ENCODE measurements at regions not wholly inside any gene's neighbourhood (a gene's known extent, or its start where the extent isn't known, plus 50 kb on each side); places are given as distances from the start of the nearest gene placed in this dataset.

DNA sequence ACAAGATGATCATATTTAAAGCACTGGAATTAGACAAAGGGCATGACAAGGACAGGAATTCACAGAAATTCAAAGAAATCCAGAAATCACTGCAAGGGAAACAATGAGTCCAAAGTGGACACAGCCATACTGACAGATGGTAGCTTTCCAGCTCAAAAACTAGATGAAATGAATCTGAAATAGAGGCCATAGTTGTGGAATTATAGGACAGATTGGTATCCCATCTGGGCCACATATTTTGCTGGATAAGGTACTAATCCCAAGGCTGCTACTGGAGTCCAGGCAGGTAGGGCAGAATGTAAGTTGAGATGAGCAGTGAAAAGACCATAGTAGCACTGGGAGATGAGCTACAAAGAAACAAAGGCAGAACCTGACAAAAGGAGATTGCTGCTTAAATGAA, 258.3 kb upstream of the ANO3 start:
- Histone ChIP-seq H3K4me1 (ENCODE audit: control insufficient read depth in 3 of 3, insufficient read depth in 2 of 3, low read depth in 1 of 3, low read length in 2 of 3) (no peaks in the 10 kb centered on the region), H3K27ac (ENCODE audit: low read depth in 1 of 3, low read length in 2 of 3) (no peak overlapping the region), H3K4me3 (ENCODE audit: low read depth in 1 of 3, low read length in 3 of 3) (no peak overlapping the region), H3K27me3 (ENCODE audit: control insufficient read depth in 3 of 3, insufficient read depth in 3 of 3, low read length in 3 of 3) (no peaks in the 10 kb centered on the region), H3K36me3 (ENCODE audit: control insufficient read depth in 3 of 3, insufficient read depth in 2 of 3, low read depth in 1 of 3, low read length in 3 of 3) (no peaks in the 10 kb centered on the region), H3K9me3 (ENCODE audit: control insufficient read depth in 2 of 2, insufficient read depth in 1 of 2, low read depth in 1 of 2, low read length in 1 of 2) (no peaks in the 10 kb centered on the region)
- DNase-seq (no peak), FAIRE-seq (no peak)

DNA sequence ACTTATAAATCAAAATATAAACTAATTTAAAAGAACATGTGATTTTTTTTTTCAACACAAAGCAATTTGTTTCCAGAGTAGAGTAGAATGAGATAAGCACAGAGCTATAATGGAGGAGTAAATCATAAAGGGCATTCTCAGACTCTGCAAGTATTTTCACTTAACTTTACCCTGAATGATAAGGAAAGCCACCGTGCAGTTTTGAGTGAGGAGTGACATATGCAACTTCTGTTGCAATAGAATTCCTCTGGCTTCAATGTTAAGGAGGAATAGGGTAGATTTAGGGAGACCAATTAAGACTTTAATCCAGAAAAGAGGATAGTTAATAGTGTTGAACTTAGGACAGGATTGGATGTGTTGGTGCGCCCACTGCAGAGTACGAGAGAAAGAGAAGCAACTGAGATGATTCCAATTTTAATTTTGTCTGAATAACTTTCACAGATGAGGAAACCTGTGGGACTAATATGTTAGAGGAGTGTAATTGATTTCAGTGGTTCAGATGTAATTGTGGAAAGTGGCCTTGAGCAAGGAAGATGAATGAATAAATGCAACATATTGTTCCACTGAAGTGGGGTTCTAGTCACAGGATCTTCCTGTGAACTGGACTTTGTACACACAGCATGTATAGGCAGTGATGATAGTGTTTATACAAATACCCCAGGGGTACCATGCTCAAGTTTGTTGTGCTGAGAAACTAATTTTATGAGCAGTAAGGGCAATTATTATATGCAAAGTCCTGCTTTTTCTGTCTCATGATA, 255.5 kb upstream of the ANO3 start:
- H3K4me1 ChIP-seq (ENCODE audit: control insufficient read depth in 3 of 3, insufficient read depth in 2 of 3, low read depth in 1 of 3, low read length in 2 of 3): no peaks in the 10 kb centered on the region
- no peak overlapping the region for H3K4me3 ChIP-seq (ENCODE audit: low read depth in 1 of 3, low read length in 3 of 3)
- DNase-seq: peak in 1 of 2 donors; percentile 4
- H3K27ac ChIP-seq (ENCODE audit: low read depth in 1 of 3, low read length in 2 of 3): no peak overlapping the region
- H3K27me3 ChIP-seq (ENCODE audit: control insufficient read depth in 3 of 3, insufficient read depth in 3 of 3, low read length in 3 of 3): no peaks in the 10 kb centered on the region
- H3K36me3 ChIP-seq (ENCODE audit: control insufficient read depth in 3 of 3, insufficient read depth in 2 of 3, low read depth in 1 of 3, low read length in 3 of 3): no peaks in the 10 kb centered on the region
- no peak for FAIRE-seq
- 64 to 83% (median 70%) methylated on average over 3 of the region's 3 CpGs for WGBS, 3 donors
- no peaks in the 10 kb centered on the region for H3K9me3 ChIP-seq (ENCODE audit: control insufficient read depth in 2 of 2, insufficient read depth in 1 of 2, low read depth in 1 of 2, low read length in 1 of 2)

DNA sequence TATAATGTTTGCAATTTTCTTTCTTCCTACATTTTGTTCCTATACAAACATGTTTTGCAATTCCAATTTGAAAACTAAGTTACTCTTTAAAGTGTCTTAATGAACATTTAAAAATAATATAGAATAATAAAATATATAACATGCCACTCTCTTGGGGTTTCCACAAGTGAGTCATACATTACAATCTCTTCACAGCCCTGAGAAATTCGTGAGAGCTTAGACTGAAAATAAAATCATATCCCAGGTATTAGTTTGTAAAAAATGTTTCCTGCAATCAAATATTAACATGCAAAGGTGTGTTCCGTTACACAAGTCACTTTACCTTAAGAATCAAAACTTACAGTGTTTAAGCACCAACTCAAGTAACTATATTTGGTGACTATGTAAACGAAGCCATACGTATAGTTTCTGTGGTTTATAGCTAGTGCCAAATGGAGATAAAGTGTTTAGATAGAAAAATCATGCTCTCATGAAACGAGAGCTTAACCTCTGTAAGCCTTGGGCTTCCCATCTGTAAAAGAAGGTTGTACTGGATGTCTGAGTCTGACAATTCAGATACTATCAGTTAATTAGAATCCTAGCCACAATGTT, 253.6 kb upstream of the ANO3 start:
- no peak overlapping the region for H3K27ac ChIP-seq (ENCODE audit: low read depth in 1 of 3, low read length in 2 of 3)
- no peaks in the 10 kb centered on the region for H3K36me3 ChIP-seq (ENCODE audit: control insufficient read depth in 3 of 3, insufficient read depth in 2 of 3, low read depth in 1 of 3, low read length in 3 of 3)
- 53 to 61% (median 59%) methylated on average over 5 of the region's 5 CpGs for whole genome bisulfite sequencing, 3 donors
- H3K4me3 ChIP-seq (ENCODE audit: low read depth in 1 of 3, low read length in 3 of 3): no peak overlapping the region
- H3K27me3 ChIP-seq (ENCODE audit: control insufficient read depth in 3 of 3, insufficient read depth in 3 of 3, low read length in 3 of 3): no peaks in the 10 kb centered on the region
- H3K4me1 ChIP-seq (ENCODE audit: control insufficient read depth in 3 of 3, insufficient read depth in 2 of 3, low read depth in 1 of 3, low read length in 2 of 3): no peaks in the 10 kb centered on the region
- no peaks in the 10 kb centered on the region for H3K9me3 ChIP-seq (ENCODE audit: control insufficient read depth in 2 of 2, insufficient read depth in 1 of 2, low read depth in 1 of 2, low read length in 1 of 2)
- no peak for DNase-seq
- FAIRE-seq: peak; percentile 51

DNA sequence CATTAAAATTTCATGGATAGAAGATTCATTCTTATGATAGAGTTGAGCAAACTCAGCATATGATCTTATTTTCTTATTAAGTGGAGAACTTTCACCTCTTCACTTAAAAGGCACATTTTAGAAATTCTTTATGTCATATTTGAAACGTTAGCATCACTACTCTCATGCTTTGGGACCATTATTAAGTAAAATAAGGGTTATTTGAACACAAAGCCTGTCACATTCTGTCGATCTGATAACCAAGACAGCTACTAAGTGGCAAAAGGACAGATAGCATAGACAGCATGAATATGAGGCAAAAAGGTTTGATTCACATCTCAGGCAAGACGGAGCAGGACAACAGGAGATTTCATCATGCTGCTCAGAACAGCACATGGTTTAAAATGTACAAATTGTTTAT, 247.6 kb upstream of the ANO3 start:
- 75 to 85% (median 80%) methylated on average over 3 of the region's 3 CpGs for WGBS, 3 donors
- no peaks in the 10 kb centered on the region for H3K9me3 ChIP-seq (ENCODE audit: control insufficient read depth in 2 of 2, insufficient read depth in 1 of 2, low read depth in 1 of 2, low read length in 1 of 2)
- FAIRE-seq: no peak
- DNase-seq: no peak
- H3K27ac ChIP-seq (ENCODE audit: low read depth in 1 of 3, low read length in 2 of 3): no peak overlapping the region
- H3K4me3 ChIP-seq (ENCODE audit: low read depth in 1 of 3, low read length in 3 of 3): no peak overlapping the region
- no peaks in the 10 kb centered on the region for H3K36me3 ChIP-seq (ENCODE audit: control insufficient read depth in 3 of 3, insufficient read depth in 2 of 3, low read depth in 1 of 3, low read length in 3 of 3)
- H3K27me3 ChIP-seq (ENCODE audit: control insufficient read depth in 3 of 3, insufficient read depth in 3 of 3, low read length in 3 of 3): no peaks in the 10 kb centered on the region
- no peaks in the 10 kb centered on the region for H3K4me1 ChIP-seq (ENCODE audit: control insufficient read depth in 3 of 3, insufficient read depth in 2 of 3, low read depth in 1 of 3, low read length in 2 of 3)

DNA sequence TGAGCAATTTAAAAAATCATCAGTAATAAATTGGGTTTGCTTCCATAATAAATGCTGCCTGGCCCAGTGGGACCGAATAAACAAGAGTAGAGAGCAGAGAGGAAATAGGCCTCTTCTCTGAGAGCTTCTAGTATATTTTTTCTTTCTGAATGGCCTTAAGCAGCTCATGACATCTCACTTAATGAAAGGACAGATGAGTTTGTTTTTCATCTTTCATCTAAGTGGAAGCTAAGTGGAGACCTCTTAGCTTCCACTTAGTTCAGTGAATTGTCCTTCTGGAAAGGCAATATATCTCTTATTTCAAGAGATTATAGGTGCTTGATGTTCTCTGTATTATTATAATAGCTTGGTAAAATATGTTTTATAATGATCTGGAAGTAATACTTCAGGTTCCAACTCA, 245.9 kb upstream of the ANO3 start:
- H3K4me1 ChIP-seq (ENCODE audit: control insufficient read depth in 3 of 3, insufficient read depth in 2 of 3, low read depth in 1 of 3, low read length in 2 of 3): no peaks in the 10 kb centered on the region
- no peaks in the 10 kb centered on the region for H3K9me3 ChIP-seq (ENCODE audit: control insufficient read depth in 2 of 2, insufficient read depth in 1 of 2, low read depth in 1 of 2, low read length in 1 of 2)
- H3K27me3 ChIP-seq (ENCODE audit: control insufficient read depth in 3 of 3, insufficient read depth in 3 of 3, low read length in 3 of 3): no peaks in the 10 kb centered on the region
- H3K4me3 ChIP-seq (ENCODE audit: low read depth in 1 of 3, low read length in 3 of 3): no peak overlapping the region
- no peak overlapping the region for H3K27ac ChIP-seq (ENCODE audit: low read depth in 1 of 3, low read length in 2 of 3)
- 59 to 94% (median 65%) methylated on average over 1 of the region's 1 CpG for WGBS, 3 donors
- FAIRE-seq (no peak), DNase-seq (no peak)
- H3K36me3 ChIP-seq (ENCODE audit: control insufficient read depth in 3 of 3, insufficient read depth in 2 of 3, low read depth in 1 of 3, low read length in 3 of 3): no peaks in the 10 kb centered on the region

DNA sequence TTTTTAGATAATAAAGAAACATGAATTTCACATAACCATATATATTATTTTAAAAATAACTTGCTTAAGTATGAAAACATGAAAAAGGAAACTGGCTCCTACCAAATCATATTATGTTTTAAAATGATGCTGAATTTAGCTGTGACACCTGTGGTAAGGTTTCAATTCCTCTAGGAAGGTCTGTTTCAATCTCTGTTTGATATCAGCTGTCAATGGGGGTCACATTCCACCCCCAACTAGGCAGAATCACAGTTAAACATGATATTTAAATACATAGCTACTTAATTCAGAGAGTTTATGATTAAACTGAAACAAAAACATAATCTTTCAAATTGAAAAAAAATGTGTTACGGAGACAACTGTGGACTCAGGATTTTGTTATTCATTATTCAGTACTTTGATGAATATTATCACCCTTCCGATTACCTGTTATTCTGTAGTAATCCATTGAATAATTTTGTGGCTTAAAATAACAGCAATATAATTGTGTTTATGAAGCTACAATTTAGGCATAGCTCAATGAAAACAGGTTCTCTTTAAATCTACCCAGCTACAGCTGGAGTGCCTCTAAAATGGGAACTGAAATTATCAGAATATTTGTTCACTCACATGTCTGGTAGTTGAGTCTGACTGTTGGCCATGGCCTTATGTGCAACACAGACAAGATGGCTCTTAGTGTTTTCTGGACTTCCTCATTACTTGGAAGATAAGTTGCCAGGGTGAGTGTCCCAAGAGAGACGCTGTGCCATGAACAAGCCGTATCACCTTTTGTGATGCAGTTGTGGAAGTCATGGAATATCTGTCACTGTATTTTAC, 244.6 kb upstream of the ANO3 start:
- Histone ChIP-seq H3K9me3 (ENCODE audit: control insufficient read depth in 2 of 2, insufficient read depth in 1 of 2, low read depth in 1 of 2, low read length in 1 of 2) (no peaks in the 10 kb centered on the region), H3K4me3 (ENCODE audit: low read depth in 1 of 3, low read length in 3 of 3) (no peak overlapping the region), H3K36me3 (ENCODE audit: control insufficient read depth in 3 of 3, insufficient read depth in 2 of 3, low read depth in 1 of 3, low read length in 3 of 3) (no peaks in the 10 kb centered on the region), H3K27ac (ENCODE audit: low read depth in 1 of 3, low read length in 2 of 3) (no peak overlapping the region), H3K4me1 (ENCODE audit: control insufficient read depth in 3 of 3, insufficient read depth in 2 of 3, low read depth in 1 of 3, low read length in 2 of 3) (no peaks in the 10 kb centered on the region), H3K27me3 (ENCODE audit: control insufficient read depth in 3 of 3, insufficient read depth in 3 of 3, low read length in 3 of 3) (no peaks in the 10 kb centered on the region)
- FAIRE-seq (no peak), DNase-seq (no peak)
- 84 to 92% (median 88%) methylated on average over 4 of the region's 4 CpGs for WGBS, 3 donors

DNA sequence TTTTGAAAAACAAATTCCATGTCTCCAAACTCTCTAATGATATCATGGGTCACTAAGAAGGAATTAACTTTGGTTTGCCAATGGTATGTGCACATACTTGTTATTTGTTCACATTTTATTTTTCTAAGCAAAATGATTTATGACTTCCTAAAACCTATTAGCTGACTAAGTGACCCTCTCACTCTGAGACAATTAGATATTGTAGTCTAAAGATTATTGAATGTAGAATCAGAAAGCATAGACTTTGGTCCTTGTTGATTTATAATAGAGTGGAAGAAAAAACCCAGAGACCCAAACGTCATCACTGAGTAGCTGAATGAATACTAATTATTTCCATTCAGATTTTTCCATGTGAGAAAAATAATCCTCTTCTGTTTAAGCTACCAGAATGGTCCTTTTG, 243.5 kb upstream of the ANO3 start:
- WGBS, 3 donors: 12 to 29% (median 15%) methylated on average over 1 of the region's 1 CpG
- Histone ChIP-seq H3K27me3 (ENCODE audit: control insufficient read depth in 3 of 3, insufficient read depth in 3 of 3, low read length in 3 of 3) (no peaks in the 10 kb centered on the region), H3K4me3 (ENCODE audit: low read depth in 1 of 3, low read length in 3 of 3) (no peak overlapping the region), H3K36me3 (ENCODE audit: control insufficient read depth in 3 of 3, insufficient read depth in 2 of 3, low read depth in 1 of 3, low read length in 3 of 3) (no peaks in the 10 kb centered on the region), H3K27ac (ENCODE audit: low read depth in 1 of 3, low read length in 2 of 3) (no peak overlapping the region), H3K4me1 (ENCODE audit: control insufficient read depth in 3 of 3, insufficient read depth in 2 of 3, low read depth in 1 of 3, low read length in 2 of 3) (no peaks in the 10 kb centered on the region), H3K9me3 (ENCODE audit: control insufficient read depth in 2 of 2, insufficient read depth in 1 of 2, low read depth in 1 of 2, low read length in 1 of 2) (no peaks in the 10 kb centered on the region)
- DNase-seq: no peak
- no peak for FAIRE-seq

DNA sequence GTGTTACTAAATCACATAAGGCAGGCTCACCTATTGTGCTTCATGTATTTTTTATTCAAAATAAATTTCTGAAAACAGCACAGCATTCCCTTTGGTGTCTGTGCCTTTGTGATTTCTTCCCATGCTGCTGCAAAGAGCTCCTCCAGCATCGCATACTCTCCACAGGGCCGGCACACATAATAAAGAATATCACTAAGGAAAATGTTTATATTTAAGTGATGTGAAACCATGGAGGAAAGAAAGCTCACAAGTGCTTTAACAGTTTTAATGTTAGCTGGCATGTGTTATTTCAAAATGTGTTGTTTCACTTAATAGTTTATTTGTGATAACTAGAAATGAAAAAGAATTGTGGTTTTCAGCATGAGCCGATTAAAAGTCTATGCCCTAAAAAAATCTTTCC, 241.3 kb upstream of the ANO3 start:
- H3K27me3 ChIP-seq (ENCODE audit: control insufficient read depth in 3 of 3, insufficient read depth in 3 of 3, low read length in 3 of 3): no peaks in the 10 kb centered on the region
- FAIRE-seq (no peak), DNase-seq (no peak)
- H3K36me3 ChIP-seq (ENCODE audit: control insufficient read depth in 3 of 3, insufficient read depth in 2 of 3, low read depth in 1 of 3, low read length in 3 of 3): no peaks in the 10 kb centered on the region
- H3K4me3 ChIP-seq (ENCODE audit: low read depth in 1 of 3, low read length in 3 of 3): no peak overlapping the region
- no peak overlapping the region for H3K27ac ChIP-seq (ENCODE audit: low read depth in 1 of 3, low read length in 2 of 3)
- H3K9me3 ChIP-seq (ENCODE audit: control insufficient read depth in 2 of 2, insufficient read depth in 1 of 2, low read depth in 1 of 2, low read length in 1 of 2): no peaks in the 10 kb centered on the region
- WGBS, 3 donors: 75 to 90% (median 86%) methylated on average over 3 of the region's 3 CpGs
- H3K4me1 ChIP-seq (ENCODE audit: control insufficient read depth in 3 of 3, insufficient read depth in 2 of 3, low read depth in 1 of 3, low read length in 2 of 3): no peaks in the 10 kb centered on the region
